Sigmoid colon (tissue), 6 donors: ENCODE measurements at regions not wholly inside any gene's neighbourhood (a gene's known extent, or its start where the extent isn't known, plus 50 kb on each side); places are given as distances from the start of the nearest gene placed in this dataset.

Source experiments
- DNase-seq: peaks from one replicate; pipeline ENCODE4 v3.0.0-alpha.2; 2019
- H3K27ac ChIP-seq, 4 donors: fragments of 200-600 bp; sonication (generic); one replicate each; pipeline ENCODE4 v1.5.1; 2016 to 2019; ENCODE audit warnings: mild to moderate bottlenecking in 1 of 4
- H3K27me3 ChIP-seq, 3 donors: fragments of 200-600 bp; sonication (generic); one replicate each; pipeline ENCODE4 v1.5.1; 2019; ENCODE audit warnings: mild to moderate bottlenecking in 1 of 3
- H3K36me3 ChIP-seq, 4 donors: fragments of 200-600 bp; sonication (generic); one replicate each; pipeline ENCODE4 v1.5.1; 2016 to 2019
- H3K4me1 ChIP-seq, 4 donors: fragments of 200-600 bp; sonication (generic); one replicate each; pipeline ENCODE4 v1.5.1; 2017 to 2019
- H3K4me3 ChIP-seq, 4 donors: fragments of 200-600 bp; sonication (generic); one replicate each; pipeline ENCODE4 v1.5.1; 2017 to 2019; ENCODE audit warnings: mild to moderate bottlenecking in 2 of 4, moderate library complexity in 1 of 4
- H3K9me3 ChIP-seq, 4 donors: fragments of 200-600 bp in 3 of 4; sonication (generic) in 3 of 4; one replicate each; pipeline versions ENCODE4 v1.5.1 to v1.6.1; 2013 to 2019
- EP300 ChIP-seq, 4 donors: sonication (generic); formaldehyde crosslinking; IDR thresholded peaks; one replicate each; pipeline ENCODE4 v1.6.1; 2017; ENCODE audit warnings: antibody characterized with exemption in 4 of 4
- POLR2A ChIP-seq, 2 donors: fragments of 450-650 bp; IDR thresholded peaks; one replicate each; pipeline ENCODE4 v1.6.1; 2016; ENCODE audit warnings: antibody characterized with exemption in 2 of 2, mild to moderate bottlenecking in 2 of 2, moderate library complexity in 2 of 2
- POLR2AphosphoS5 ChIP-seq, 4 donors: sonication (generic); formaldehyde crosslinking; IDR thresholded peaks; one replicate each; pipeline ENCODE4 v1.6.1; 2017; ENCODE audit warnings: antibody characterized with exemption in 4 of 4
- WGBS, 2 donors: extraction: QIAGEN DNeasy Blood & Tissue Kit; methylation state at CpG; one replicate each; pipeline ENCODE4 v1.1.7; 2013; 5-methylcytosine and 5-hydroxymethylcytosine counted together
- intact Hi-C: fragments of 100-400 bp; cut with DNase I; formaldehyde crosslinking; loops from one replicate; pipeline ENCODE4 v1.15.1; 2023
- TF ChIP-seq, protein P1 (sequence below), 4 experiments: fragments of 450-650 bp in 3 of 4; fragments of 200-600 bp in 1 of 4; IDR thresholded peaks; one replicate each; pipeline ENCODE4 v1.5.1; 2016 to 2019; ENCODE audit warnings: antibody characterized with exemption in 4 of 4, mild to moderate bottlenecking in 3 of 4, moderate library complexity in 2 of 4
- donor health status: healthy with polysubstance abuse.
- donor health status: healthy.

DNA sequence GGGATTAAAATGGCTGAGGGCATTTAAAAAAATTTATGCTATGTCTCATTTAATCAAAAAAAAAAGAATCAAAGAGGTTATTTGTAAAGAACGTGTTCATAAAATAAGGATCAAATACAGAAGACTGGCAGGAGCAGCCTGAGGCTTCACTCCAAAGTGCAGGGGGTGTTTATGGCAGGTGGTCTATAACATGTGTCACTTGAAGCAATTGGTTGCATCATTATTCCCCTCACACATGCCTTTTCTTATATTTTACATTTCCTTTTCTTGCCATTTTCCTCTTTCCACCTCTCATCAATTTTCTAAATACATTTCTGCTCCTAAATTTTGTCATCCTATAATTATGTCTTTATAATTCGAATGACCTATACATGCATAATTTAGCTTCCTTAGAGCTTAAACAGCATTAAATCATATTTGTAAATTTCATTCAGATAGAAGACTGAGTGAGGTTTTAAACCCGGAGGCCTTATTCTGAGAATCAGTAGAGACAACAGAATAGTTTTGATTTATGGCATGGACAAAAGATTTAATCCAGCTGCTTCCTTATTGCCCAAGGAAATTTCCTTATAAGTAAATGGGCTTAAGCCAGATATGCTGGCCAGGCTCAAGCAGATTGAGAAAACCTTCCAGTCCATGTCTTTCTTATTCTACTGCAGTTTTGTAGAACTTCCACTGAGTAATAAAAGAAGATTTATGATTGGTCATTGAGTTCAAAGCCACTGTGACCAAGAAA is 322.8 kb downstream of the TGFB2 start:
- 65 to 77% methylated on average over 3 of the region's 3 CpGs for WGBS, 2 donors
- Histone ChIP-seq H3K4me3 (no peak overlapping the region), H3K27ac (no peak overlapping the region), H3K9me3 (no peaks in the 10 kb centered on the region), H3K27me3 (no peaks in the 10 kb centered on the region), H3K4me1 (peaks cover 0 to 19% (median 12%) of the 10 kb centered on the region in 4 donors), H3K36me3 (no peaks in the 10 kb centered on the region)
- no peak for DNase-seq
- intact Hi-C loops: no loop called here
- TF ChIP-seq, protein P1, sequence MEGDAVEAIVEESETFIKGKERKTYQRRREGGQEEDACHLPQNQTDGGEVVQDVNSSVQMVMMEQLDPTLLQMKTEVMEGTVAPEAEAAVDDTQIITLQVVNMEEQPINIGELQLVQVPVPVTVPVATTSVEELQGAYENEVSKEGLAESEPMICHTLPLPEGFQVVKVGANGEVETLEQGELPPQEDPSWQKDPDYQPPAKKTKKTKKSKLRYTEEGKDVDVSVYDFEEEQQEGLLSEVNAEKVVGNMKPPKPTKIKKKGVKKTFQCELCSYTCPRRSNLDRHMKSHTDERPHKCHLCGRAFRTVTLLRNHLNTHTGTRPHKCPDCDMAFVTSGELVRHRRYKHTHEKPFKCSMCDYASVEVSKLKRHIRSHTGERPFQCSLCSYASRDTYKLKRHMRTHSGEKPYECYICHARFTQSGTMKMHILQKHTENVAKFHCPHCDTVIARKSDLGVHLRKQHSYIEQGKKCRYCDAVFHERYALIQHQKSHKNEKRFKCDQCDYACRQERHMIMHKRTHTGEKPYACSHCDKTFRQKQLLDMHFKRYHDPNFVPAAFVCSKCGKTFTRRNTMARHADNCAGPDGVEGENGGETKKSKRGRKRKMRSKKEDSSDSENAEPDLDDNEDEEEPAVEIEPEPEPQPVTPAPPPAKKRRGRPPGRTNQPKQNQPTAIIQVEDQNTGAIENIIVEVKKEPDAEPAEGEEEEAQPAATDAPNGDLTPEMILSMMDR (IDR thresholded peaks at IDR 0.05): no peak
- TF ChIP-seq POLR2A (IDR thresholded peaks at IDR 0.05) (no peak), EP300 (IDR thresholded peaks at IDR 0.05) (no peak), POLR2AphosphoS5 (IDR thresholded peaks at IDR 0.05) (no peak)

DNA sequence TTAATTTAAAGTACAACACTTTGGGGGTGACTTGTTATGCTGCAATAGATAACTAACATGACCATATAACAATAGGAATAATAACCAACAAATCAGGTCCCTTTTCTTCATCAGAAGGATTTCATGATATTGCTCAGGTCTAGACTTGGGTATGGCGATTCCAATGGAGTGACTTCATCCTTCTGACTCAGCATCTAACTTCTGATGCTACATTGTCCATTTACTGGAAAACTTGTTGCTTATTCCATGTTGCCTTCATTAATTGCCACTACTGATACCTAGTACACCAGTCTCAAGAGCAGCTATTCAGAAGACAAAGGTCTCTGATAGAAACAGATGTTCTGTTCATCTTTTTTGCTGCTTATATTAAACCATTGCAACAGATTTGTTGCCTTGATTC is 324.3 kb downstream of the TGFB2 start:
- no peak overlapping the region for H3K4me3 ChIP-seq
- no peaks in the 10 kb centered on the region for H3K9me3 ChIP-seq
- TF ChIP-seq POLR2AphosphoS5 (IDR thresholded peaks at IDR 0.05) (no peak), POLR2A (IDR thresholded peaks at IDR 0.05) (no peak), EP300 (IDR thresholded peaks at IDR 0.05) (no peak)
- TF ChIP-seq, protein P1 (IDR thresholded peaks at IDR 0.05): no peak
- intact Hi-C loops: no loop called here
- no peak overlapping the region for H3K27ac ChIP-seq
- peaks cover 0 to 19% (median 10%) of the 10 kb centered on the region in 4 donors for H3K4me1 ChIP-seq
- H3K27me3 ChIP-seq: no peaks in the 10 kb centered on the region
- no peak for DNase-seq
- H3K36me3 ChIP-seq: no peaks in the 10 kb centered on the region
- WGBS, 2 donors: 88 to 94% methylated on average over 1 of the region's 1 CpG

DNA sequence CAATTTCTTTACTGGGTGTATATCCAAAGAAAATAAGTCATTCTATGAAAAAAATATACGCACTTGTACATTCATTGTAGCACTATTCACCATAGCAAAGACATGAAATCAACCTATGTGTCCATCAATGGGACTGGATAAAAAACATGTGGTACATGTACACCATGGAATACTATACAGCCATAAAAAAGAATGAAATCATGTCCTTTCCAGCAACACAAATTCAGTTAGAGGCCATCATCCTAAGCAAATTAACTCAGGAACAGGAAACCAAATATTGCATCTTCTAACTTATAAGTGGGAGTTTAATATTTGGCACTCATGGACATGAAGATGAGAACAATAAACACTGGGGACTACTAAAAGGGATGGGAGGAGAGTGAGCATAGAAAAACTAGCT is 325.7 kb downstream of the TGFB2 start:
- H3K36me3 ChIP-seq: no peaks in the 10 kb centered on the region
- H3K4me1 ChIP-seq: peaks cover 0 to 9% (median 0%) of the 10 kb centered on the region in 4 donors
- no peaks in the 10 kb centered on the region for H3K9me3 ChIP-seq
- TF ChIP-seq, protein P1 (IDR thresholded peaks at IDR 0.05): no peak
- TF ChIP-seq EP300 (IDR thresholded peaks at IDR 0.05) (no peak), POLR2A (IDR thresholded peaks at IDR 0.05) (no peak), POLR2AphosphoS5 (IDR thresholded peaks at IDR 0.05) (no peak)
- no peaks in the 10 kb centered on the region for H3K27me3 ChIP-seq
- no peak overlapping the region for H3K27ac ChIP-seq
- no peak overlapping the region for H3K4me3 ChIP-seq
- WGBS, 2 donors: 93 to 96% methylated on average over 1 of the region's 1 CpG
- no peak for DNase-seq
- intact Hi-C loops: no loop called here

DNA sequence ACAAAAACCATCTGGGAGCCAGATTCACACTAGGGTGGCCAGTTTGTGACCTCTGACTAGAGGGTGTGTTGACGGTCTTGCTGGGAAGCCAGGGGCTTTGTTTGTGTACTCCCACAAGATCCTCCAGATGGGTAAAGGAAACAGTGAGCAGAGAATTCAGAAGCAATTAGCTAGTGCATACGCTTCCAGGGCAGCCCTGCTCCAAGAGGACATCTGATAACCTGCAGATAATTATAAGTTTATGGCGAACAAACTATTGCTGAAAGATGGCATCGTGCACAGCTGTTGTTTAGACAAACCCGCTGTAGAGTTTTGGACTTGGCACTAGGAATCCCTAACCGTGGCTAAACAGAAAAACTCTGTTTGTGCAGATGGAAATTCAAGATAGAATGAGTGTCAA is 326.4 kb downstream of the TGFB2 start:
- Histone ChIP-seq H3K27me3 (no peaks in the 10 kb centered on the region), H3K36me3 (no peaks in the 10 kb centered on the region), H3K9me3 (no peaks in the 10 kb centered on the region), H3K4me3 (no peak overlapping the region), H3K4me1 (peaks cover 0 to 9% (median 0%) of the 10 kb centered on the region in 4 donors), H3K27ac (no peak overlapping the region)
- intact Hi-C loops: no loop called here
- no peak for DNase-seq
- 38 to 52% methylated on average over 6 of the region's 6 CpGs for WGBS, 2 donors
- TF ChIP-seq, protein P1 (IDR thresholded peaks at IDR 0.05): no peak
- TF ChIP-seq POLR2AphosphoS5 (IDR thresholded peaks at IDR 0.05) (no peak), EP300 (IDR thresholded peaks at IDR 0.05) (no peak), POLR2A (IDR thresholded peaks at IDR 0.05) (no peak)

DNA sequence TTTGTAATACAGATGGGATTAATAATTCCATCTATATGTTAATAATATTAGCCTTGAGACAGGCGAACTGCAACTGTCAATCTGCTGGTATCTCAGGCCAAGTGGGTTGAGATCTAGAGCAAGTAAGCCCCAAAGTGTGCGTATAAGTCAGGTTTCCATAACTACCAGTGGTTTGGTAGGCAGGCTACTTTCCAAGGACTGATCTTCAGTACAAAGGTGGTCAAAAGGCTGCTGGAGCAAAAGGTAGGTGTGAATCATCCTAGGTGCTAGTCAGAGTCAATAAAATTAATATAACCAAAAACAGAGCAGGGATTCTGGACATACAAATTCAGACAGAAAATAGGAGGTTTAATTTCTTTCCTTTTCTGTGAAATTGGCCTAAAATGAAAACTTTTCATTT is 328.0 kb downstream of the TGFB2 start:
- no peaks in the 10 kb centered on the region for H3K9me3 ChIP-seq
- WGBS, 2 donors: 57 to 69% methylated on average over 2 of the region's 2 CpGs
- H3K4me1 ChIP-seq: peaks cover 0 to 9% (median 0%) of the 10 kb centered on the region in 4 donors
- intact Hi-C loops: no loop called here
- no peak overlapping the region for H3K27ac ChIP-seq
- H3K4me3 ChIP-seq: no peak overlapping the region
- TF ChIP-seq, protein P1 (IDR thresholded peaks at IDR 0.05): no peak
- TF ChIP-seq EP300 (IDR thresholded peaks at IDR 0.05): no peak
- TF ChIP-seq POLR2A (IDR thresholded peaks at IDR 0.05): no peak
- TF ChIP-seq POLR2AphosphoS5 (IDR thresholded peaks at IDR 0.05): no peak
- H3K36me3 ChIP-seq: no peaks in the 10 kb centered on the region
- no peak for DNase-seq
- no peaks in the 10 kb centered on the region for H3K27me3 ChIP-seq
